IPS DF 4.7 (cell line): ENCODE measurements at regions not wholly inside any gene's neighbourhood (a gene's known extent, or its start where the extent isn't known, plus 50 kb on each side); places are given as distances from the start of the nearest gene placed in this dataset.

Experiments
- DNase-seq: peaks from one replicate; pipeline ENCODE4 v3.0.0-alpha.2; 2013; ENCODE audit warnings: low spot score; ENCODE audit errors: extremely low read depth

DNA sequence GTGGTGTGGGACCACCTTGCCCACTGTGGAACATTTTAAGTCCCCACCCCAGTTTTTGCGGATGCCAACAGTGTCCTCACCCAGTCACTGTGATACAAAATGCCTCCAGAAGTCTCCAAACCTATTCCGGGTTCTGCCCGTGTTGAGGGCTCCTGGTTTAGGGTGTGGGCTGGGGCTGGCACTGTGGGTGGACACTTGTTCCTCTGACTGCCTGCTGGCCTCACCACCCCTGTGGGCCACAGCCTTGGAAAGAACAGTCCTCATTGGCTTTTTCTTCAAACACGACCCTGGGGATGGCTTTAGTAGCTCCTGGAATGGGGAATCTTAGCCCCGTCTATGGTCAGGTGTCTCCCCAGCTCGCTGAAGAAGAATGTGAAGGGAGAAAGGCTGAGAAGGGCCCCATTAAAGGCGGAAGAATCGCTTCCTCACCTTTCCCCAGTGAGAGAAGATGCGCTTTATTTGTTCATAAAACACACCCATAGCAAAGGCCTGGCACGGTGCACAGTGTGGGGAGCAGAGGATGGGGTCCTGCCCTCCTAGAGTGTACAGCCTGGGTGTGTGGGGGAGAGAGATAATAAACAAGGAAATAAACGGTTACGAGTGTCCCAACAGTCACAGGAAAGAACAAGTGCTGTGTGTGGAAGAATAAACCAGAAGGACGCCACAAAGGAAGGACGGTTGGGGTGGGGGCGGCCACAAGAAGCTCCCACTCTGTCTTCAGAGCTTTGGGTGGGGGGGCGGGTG, 56.3 kb upstream of the SLC22A11 start:
- no peak for DNase-seq

- no peak for DNase-seq
Measured at GRCh38 chr11:64500176-64501013, 55.3 kb upstream of the SLC22A11 start.

DNA sequence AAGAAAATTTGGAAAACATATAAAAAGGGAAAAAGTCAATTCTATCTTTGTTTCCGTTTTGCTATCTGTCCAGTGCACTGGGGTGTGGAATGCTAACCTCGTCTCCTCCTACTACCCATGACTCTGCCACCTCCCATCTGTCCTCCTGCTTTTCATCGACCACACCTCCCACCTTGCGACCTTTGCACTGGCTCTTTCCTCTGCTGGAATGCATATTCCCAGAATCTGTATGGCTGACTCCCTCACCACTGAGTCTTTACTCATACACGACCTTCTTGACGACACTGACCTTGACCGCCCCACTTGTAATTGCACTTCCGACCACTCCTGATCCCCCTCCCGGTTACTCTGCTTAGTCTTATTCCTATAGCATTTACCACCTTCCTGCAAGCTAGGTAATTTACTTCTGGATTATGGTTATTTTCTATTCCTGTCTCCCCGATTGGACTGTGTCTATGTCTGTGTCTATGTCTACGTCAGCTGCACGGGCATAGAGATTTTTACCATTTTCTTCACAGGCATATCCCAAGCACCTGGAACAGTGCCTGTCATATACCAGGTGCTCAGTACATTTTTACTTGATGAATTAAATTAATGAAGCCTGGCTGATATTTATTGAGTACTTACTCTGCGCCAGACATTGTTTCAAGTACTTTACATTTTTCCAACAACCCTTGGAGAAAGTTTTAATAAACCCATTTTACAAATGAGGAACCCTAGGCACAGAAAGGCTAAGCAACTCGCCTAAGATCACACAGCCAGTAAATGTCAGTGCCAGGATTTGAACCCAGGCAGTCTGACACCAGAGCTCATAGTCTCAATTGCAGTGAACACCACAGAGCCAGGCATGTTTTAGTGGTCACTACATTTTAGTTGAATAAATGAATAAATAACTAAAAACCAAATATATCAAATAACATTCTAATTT, 54.0 kb upstream of the SLC22A11 start:
- no peak for DNase-seq

- DNase-seq, result no peak
Measured at GRCh38 chr11:64502634-64503033, 53.1 kb upstream of the SLC22A11 start.

- DNase-seq, result no peak
Measured at GRCh38 chr11:64503186-64503753, 52.5 kb upstream of the SLC22A11 start.

- no peak for DNase-seq
Measured at GRCh38 chr11:64504999-64505398, 50.7 kb upstream of the SLC22A11 start.
